Bronchial epithelial cell (primary cell): ENCODE measurements at regions not wholly inside any gene's neighbourhood (a gene's known extent, or its start where the extent isn't known, plus 50 kb on each side); places are given as distances from the start of the nearest gene placed in this dataset.

Experiments
- DNase-seq: peaks from one replicate; pipeline ENCODE4 v3.0.0-alpha.2; 2010; ENCODE audit warnings: low read depth
- FAIRE-seq: peaks from 2 replicates; lab custom pipeline; 2011; peaks lifted over from hg19 to GRCh38; lab: Jason Lieb, UNC
- H3K27me3 ChIP-seq: 2 replicates; pipeline ENCODE4 v1.5.1; 2011; ENCODE audit warnings: low read length; ENCODE audit not compliant: control insufficient read depth, insufficient read depth
- H3K36me3 ChIP-seq: 2 replicates; pipeline ENCODE4 v1.5.1; 2011; ENCODE audit warnings: low read length; ENCODE audit not compliant: control insufficient read depth, insufficient read depth
- H3K4me3 ChIP-seq: 2 replicates; pipeline ENCODE4 v1.5.1; 2011; ENCODE audit warnings: mild to moderate bottlenecking, low read depth, low read length, control low read depth
- TF ChIP-seq, protein P1 (sequence below): IDR thresholded peaks from 2 replicates; pipeline ENCODE4 v1.5.1; 2011; ENCODE audit warnings: mild to moderate bottlenecking, moderate library complexity, low read length, control low read depth, inconsistent platforms; ENCODE audit not compliant: insufficient read depth, severe bottlenecking

DNA sequence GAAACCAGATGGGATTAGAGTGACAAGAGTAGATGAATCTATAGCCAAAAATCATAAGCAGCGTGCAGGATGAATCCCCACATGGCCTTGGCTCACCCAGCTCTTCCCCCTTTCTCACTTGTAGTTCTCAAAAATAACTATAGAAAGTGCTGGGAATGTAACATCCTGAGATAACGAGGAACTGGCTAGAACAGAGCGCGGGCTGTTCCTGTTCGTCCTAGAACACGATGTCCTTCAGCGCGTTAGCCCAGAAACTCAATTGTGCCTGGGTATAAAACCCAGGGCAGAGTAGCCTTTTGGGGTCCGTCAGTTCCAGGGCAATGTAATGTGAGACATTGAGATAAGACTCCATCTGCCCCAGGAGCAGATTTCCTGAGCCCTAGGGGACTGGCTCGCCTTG is 326.2 kb downstream of the TSHZ3 start:
- FAIRE-seq, result no peak

DNA sequence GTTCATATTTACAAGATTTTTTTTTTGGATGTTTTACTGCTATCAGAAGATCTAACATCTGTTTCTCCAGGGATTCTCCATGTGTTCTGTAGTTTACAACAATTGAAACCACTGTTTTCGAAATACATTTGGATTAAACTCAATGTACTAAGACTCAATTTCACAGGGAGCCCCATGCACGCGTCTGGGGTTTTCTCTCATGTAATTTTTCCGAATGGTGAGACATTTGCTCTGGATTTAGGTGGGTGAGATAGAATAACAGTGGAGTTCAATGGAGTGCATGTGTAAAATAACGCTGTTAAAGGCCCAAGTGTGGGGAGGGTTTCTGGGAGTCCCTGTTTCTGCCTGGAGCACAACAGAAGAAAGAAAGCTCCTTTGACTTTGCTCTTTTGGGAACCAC is 330.3 kb downstream of the TSHZ3 start:
- TF ChIP-seq, protein P1, sequence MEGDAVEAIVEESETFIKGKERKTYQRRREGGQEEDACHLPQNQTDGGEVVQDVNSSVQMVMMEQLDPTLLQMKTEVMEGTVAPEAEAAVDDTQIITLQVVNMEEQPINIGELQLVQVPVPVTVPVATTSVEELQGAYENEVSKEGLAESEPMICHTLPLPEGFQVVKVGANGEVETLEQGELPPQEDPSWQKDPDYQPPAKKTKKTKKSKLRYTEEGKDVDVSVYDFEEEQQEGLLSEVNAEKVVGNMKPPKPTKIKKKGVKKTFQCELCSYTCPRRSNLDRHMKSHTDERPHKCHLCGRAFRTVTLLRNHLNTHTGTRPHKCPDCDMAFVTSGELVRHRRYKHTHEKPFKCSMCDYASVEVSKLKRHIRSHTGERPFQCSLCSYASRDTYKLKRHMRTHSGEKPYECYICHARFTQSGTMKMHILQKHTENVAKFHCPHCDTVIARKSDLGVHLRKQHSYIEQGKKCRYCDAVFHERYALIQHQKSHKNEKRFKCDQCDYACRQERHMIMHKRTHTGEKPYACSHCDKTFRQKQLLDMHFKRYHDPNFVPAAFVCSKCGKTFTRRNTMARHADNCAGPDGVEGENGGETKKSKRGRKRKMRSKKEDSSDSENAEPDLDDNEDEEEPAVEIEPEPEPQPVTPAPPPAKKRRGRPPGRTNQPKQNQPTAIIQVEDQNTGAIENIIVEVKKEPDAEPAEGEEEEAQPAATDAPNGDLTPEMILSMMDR, result no peak
- Histone ChIP-seq H3K4me3 (no peak overlapping the region), H3K27me3 (no peaks in the 10 kb centered on the region), H3K36me3 (no peaks in the 10 kb centered on the region)
- no peak for DNase-seq
- FAIRE-seq, result no peak

More for the DNA sequence above, 326.2 kb downstream of the TSHZ3 start:
- no peak overlapping the region for H3K4me3 ChIP-seq
- no peak for DNase-seq
- H3K27me3 ChIP-seq, result no peaks in the 10 kb centered on the region
- H3K36me3 ChIP-seq, result no peaks in the 10 kb centered on the region
- TF ChIP-seq, protein P1, result no peak

DNA sequence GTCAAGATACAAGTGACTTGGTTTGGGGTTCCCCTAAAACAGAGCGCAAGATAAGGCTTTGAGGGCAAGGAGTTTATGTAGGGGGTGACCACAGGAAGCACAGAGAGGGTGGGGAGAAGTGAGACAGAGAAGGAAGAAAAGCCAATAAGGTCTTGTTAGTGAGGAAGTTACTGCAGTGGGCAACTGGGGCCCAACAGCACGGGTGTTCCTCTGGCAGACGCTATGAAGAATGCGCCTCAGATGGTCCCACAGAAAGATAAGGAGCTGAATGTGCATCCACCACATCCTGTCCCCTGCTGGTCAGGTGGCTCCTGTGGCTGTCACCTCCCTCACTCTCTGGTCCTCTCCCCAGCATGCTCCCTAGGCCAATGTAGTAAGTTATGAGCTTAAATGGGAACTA is 333.5 kb downstream of the TSHZ3 start:
- FAIRE-seq, result peak; percentile 7

DNA sequence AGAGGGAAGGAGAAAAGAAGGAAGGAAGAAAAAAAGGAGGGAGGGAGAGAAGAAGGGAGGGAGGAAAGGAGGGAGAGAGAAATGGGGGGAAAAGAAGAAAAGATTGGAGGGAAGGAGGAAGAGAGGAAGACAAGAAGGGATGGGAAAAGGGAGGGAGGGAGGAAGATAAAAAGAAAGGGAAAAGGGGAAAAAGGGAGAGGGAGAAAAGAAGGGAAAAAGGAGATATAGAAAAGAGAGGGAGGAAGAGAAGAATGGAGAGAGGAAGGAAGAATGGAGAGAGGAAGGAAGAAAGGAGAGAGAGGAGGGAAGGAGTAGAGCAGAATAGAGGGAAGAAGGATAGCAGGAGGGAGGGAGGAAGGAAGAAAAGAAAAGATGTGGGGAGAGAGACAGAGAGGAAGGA is 334.6 kb downstream of the TSHZ3 start:
- DNase-seq, result no peak
- no peak for FAIRE-seq
- H3K27me3 ChIP-seq, result no peaks in the 10 kb centered on the region
- no peak overlapping the region for H3K4me3 ChIP-seq
- TF ChIP-seq, protein P1, result no peak
- no peaks in the 10 kb centered on the region for H3K36me3 ChIP-seq

More for the DNA sequence above, 333.5 kb downstream of the TSHZ3 start:
- TF ChIP-seq, protein P1, result no peak
- Histone ChIP-seq H3K4me3 (no peak overlapping the region), H3K27me3 (no peaks in the 10 kb centered on the region), H3K36me3 (no peaks in the 10 kb centered on the region)
- DNase-seq, result no peak

DNA sequence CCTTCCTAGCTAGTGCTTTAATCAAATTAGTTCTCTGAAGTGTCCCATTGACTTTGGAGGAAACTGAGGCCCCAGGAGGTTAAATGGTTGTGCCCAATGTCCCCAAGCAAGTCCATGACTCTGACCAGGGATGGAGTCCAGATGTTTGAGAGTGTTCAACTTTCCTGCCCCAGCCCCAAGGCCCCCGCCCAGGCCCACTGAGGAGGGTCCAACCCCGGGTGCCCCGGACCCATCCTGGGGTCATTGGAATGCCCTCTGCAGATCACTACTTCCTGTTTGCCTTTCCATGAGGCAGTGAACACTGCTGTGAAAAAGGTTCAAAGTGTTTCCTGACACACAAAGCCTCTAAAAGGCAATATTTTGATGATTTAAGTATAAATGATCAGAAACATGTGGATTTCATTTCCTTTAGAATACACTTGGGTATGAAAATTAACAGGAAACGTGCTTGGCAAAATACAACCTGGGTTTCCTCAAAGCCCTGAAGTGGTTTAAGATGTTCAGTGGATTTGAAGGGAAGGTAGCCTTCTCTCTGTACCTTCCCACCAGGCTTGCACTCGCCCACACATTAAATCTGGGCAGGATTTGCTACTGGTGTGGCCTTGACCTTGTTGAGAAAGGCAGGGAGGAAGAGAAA is 335.7 kb downstream of the TSHZ3 start:
- no peaks in the 10 kb centered on the region for H3K27me3 ChIP-seq
- DNase-seq (no peak), FAIRE-seq (no peak)
- TF ChIP-seq, protein P1, result no peak
- H3K4me3 ChIP-seq, result no peak overlapping the region
- H3K36me3 ChIP-seq, result no peaks in the 10 kb centered on the region
